ENCODE measurements at regions not wholly inside any gene's neighbourhood (a gene's known extent, or its start where the extent isn't known, plus 50 kb on each side); places are given as distances from the start of the nearest gene placed in this dataset.

DNA sequence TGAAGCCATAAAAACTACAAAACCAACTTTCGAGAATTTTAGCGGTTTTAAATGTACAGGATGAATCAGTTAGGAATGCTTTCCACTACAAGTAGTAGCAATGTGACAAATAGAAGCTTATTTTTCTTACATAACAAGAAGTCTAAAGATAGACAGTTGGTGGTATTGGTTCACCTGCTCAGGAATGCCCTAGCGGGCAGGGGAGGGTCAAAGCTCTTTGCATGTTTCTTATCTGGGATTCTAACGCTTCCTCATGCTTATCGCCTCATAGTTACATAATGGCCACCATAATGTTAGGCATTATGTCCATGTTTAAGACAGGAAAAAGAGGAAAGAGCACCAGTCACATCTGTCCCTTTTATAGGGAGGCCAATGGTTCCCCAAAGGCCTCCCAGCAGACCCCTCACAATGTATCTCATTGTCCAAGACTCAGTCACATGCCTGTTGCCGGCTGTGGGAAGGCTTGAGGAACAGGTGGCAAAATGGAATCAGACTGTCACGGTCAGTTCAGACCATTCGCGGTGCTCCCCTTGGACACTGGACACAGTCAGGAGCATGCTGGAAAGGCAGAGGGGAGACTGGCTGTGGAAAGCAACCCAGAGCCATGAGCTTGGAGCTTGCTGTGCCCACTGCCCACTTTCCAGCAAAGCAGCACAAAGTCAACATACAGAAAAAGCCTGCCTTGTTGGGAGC is 69.4 kb upstream of the ODC1 start (continued):
- TF ChIP-seq CHD7 (IDR thresholded peaks at IDR 0.05; ENCODE audit: low read depth, low read length) (no peak), NR2C2 (CRISPR knock-in tag; IDR thresholded peaks at IDR 0.05) (no peak), NR2C2 (tag; IDR thresholded peaks at IDR 0.05) (no peak), ETV5 (CRISPR knock-in tag; IDR thresholded peaks at IDR 0.05; ENCODE audit: low read depth) (no peak), RBM25 (IDR thresholded peaks at IDR 0.05; ENCODE audit: low read depth, low read length, severe bottlenecking) (no peak)
- TF ChIP-seq, protein P1, sequence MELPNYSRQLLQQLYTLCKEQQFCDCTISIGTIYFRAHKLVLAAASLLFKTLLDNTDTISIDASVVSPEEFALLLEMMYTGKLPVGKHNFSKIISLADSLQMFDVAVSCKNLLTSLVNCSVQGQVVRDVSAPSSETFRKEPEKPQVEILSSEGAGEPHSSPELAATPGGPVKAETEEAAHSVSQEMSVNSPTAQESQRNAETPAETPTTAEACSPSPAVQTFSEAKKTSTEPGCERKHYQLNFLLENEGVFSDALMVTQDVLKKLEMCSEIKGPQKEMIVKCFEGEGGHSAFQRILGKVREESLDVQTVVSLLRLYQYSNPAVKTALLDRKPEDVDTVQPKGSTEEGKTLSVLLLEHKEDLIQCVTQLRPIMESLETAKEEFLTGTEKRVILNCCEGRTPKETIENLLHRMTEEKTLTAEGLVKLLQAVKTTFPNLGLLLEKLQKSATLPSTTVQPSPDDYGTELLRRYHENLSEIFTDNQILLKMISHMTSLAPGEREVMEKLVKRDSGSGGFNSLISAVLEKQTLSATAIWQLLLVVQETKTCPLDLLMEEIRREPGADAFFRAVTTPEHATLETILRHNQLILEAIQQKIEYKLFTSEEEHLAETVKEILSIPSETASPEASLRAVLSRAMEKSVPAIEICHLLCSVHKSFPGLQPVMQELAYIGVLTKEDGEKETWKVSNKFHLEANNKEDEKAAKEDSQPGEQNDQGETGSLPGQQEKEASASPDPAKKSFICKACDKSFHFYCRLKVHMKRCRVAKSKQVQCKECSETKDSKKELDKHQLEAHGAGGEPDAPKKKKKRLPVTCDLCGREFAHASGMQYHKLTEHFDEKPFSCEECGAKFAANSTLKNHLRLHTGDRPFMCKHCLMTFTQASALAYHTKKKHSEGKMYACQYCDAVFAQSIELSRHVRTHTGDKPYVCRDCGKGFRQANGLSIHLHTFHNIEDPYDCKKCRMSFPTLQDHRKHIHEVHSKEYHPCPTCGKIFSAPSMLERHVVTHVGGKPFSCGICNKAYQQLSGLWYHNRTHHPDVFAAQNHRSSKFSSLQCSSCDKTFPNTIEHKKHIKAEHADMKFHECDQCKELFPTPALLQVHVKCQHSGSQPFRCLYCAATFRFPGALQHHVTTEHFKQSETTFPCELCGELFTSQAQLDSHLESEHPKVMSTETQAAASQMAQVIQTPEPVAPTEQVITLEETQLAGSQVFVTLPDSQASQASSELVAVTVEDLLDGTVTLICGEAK (IDR thresholded peaks at IDR 0.05) = no peak
- TF ChIP-seq, protein P1 (CRISPR knock-in tag; IDR thresholded peaks at IDR 0.05) = no peak
